ENCODE measurements at regions not wholly inside any gene's neighbourhood (a gene's known extent, or its start where the extent isn't known, plus 50 kb on each side); places are given as distances from the start of the nearest gene placed in this dataset.

GRCh38 chrX:65601530-65602220 is 65.8 kb upstream of the MSN start:
- ATAC-seq, result peak; percentile 66
- TF ChIP-seq ZNF8 (CRISPR knock-in tag; IDR thresholded peaks at IDR 0.05), result no peak
- TF ChIP-seq ESRRG (CRISPR knock-in tag; IDR thresholded peaks at IDR 0.05), result no peak
- TF ChIP-seq TCF4 (CRISPR knock-in tag; IDR thresholded peaks at IDR 0.05; ENCODE audit: borderline replicate concordance), result no peak
- TF ChIP-seq POU6F1 (CRISPR knock-in tag; IDR thresholded peaks at IDR 0.05; ENCODE audit: borderline replicate concordance, low read depth), result no peak
- no peak for TF ChIP-seq CSDC2 (CRISPR knock-in tag; IDR thresholded peaks at IDR 0.05)
- no peak for TF ChIP-seq GLIS3 (CRISPR knock-in tag; IDR thresholded peaks at IDR 0.05)
- TF ChIP-seq OSR1 (CRISPR knock-in tag; IDR thresholded peaks at IDR 0.05), result no peak
- TF ChIP-seq ZC3H10 (CRISPR knock-in tag; IDR thresholded peaks at IDR 0.05), result no peak
- TF ChIP-seq PATZ1 (CRISPR knock-in tag; IDR thresholded peaks at IDR 0.05; ENCODE audit: borderline replicate concordance), result no peak

DNA sequence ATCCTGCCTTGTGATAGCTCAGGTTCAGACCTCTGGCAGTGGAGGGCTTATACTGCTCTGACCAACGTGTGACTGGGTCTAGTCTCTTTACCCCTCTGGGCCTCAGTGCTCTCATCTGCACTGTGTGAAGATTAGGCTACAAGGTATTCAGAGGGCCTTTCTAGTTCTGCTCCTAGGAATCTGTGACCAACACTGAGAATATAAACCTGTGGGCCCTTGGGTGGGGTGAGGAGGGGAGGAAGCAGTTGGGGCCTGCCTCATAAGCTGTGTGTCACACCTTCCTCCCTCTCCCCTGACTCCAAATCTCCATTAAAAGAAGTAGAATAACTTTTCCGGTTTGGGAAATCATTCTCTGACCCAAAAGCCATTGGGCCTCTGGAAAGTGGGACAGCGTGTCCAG is 66.3 kb upstream of the MSN start:
- no peak for ATAC-seq
- TF ChIP-seq ESRRG (CRISPR knock-in tag; IDR thresholded peaks at IDR 0.05), result no peak
- no peak for TF ChIP-seq TSHZ2 (CRISPR knock-in tag; IDR thresholded peaks at IDR 0.05)
- no peak for TF ChIP-seq TOX (CRISPR knock-in tag; IDR thresholded peaks at IDR 0.05; ENCODE audit: borderline replicate concordance)
- TF ChIP-seq ZNF70 (CRISPR knock-in tag; IDR thresholded peaks at IDR 0.05), result no peak
- TF ChIP-seq ZFP3 (CRISPR knock-in tag; IDR thresholded peaks at IDR 0.05), result no peak
- TF ChIP-seq OSR1 (CRISPR knock-in tag; IDR thresholded peaks at IDR 0.05), result no peak
- no peak for TF ChIP-seq RARB (CRISPR knock-in tag; IDR thresholded peaks at IDR 0.05)
- no peak for TF ChIP-seq GLIS3 (CRISPR knock-in tag; IDR thresholded peaks at IDR 0.05)
- TF ChIP-seq ZNF8 (CRISPR knock-in tag; IDR thresholded peaks at IDR 0.05), result no peak
- no peak for TF ChIP-seq ARNTL (CRISPR knock-in tag; IDR thresholded peaks at IDR 0.05; ENCODE audit: borderline replicate concordance, low read depth)
- TF ChIP-seq PPARA (CRISPR knock-in tag; IDR thresholded peaks at IDR 0.05; ENCODE audit: borderline replicate concordance), result no peak

DNA sequence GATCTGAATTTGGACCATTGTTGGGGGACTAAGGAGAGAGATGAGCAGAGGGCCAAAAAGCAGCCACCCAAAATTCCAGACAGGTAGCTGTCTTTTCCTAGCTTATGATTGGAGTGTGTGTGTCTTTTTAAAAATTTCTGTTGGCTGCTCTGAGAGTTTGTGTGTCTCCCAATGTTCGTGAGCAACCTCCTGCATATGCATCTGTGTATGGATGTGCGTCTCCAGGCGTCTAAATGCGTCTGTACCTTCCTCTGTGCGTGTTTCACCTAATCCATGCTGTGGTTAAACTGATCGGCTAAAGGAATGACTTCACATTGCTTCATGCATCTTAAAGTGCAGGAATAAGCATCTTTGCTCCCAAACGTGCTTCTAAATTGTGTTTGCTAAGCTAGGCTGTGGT is 65.5 kb upstream of the LAS1L start:
- no peak for ATAC-seq
- no peak for TF ChIP-seq PATZ1 (CRISPR knock-in tag; IDR thresholded peaks at IDR 0.05; ENCODE audit: borderline replicate concordance)
- TF ChIP-seq RARB (CRISPR knock-in tag; IDR thresholded peaks at IDR 0.05), result no peak
- no peak for TF ChIP-seq TCF4 (CRISPR knock-in tag; IDR thresholded peaks at IDR 0.05; ENCODE audit: borderline replicate concordance)
- TF ChIP-seq ISL1 (CRISPR knock-in tag; IDR thresholded peaks at IDR 0.05), result no peak
- no peak for TF ChIP-seq TSHZ2 (CRISPR knock-in tag; IDR thresholded peaks at IDR 0.05)
- no peak for TF ChIP-seq ARNTL (CRISPR knock-in tag; IDR thresholded peaks at IDR 0.05; ENCODE audit: borderline replicate concordance, low read depth)
- no peak for TF ChIP-seq ESRRG (CRISPR knock-in tag; IDR thresholded peaks at IDR 0.05)
- TF ChIP-seq POU6F1 (CRISPR knock-in tag; IDR thresholded peaks at IDR 0.05; ENCODE audit: borderline replicate concordance, low read depth), result no peak
- no peak for TF ChIP-seq ZFP30 (CRISPR knock-in tag; IDR thresholded peaks at IDR 0.05)
- no peak for TF ChIP-seq SNAI2 (CRISPR knock-in tag; IDR thresholded peaks at IDR 0.05)
- no peak for TF ChIP-seq ZNF8 (CRISPR knock-in tag; IDR thresholded peaks at IDR 0.05)
- no peak for TF ChIP-seq ZNF70 (CRISPR knock-in tag; IDR thresholded peaks at IDR 0.05)
- no peak for TF ChIP-seq BACH2 (CRISPR knock-in tag; IDR thresholded peaks at IDR 0.05; ENCODE audit: borderline replicate concordance)
- no peak for TF ChIP-seq PPARA (CRISPR knock-in tag; IDR thresholded peaks at IDR 0.05; ENCODE audit: borderline replicate concordance)
- TF ChIP-seq OSR1 (CRISPR knock-in tag; IDR thresholded peaks at IDR 0.05), result no peak
- TF ChIP-seq GLIS3 (CRISPR knock-in tag; IDR thresholded peaks at IDR 0.05), result no peak
- TF ChIP-seq CSDC2 (CRISPR knock-in tag; IDR thresholded peaks at IDR 0.05), result no peak
- TF ChIP-seq, protein P1, sequence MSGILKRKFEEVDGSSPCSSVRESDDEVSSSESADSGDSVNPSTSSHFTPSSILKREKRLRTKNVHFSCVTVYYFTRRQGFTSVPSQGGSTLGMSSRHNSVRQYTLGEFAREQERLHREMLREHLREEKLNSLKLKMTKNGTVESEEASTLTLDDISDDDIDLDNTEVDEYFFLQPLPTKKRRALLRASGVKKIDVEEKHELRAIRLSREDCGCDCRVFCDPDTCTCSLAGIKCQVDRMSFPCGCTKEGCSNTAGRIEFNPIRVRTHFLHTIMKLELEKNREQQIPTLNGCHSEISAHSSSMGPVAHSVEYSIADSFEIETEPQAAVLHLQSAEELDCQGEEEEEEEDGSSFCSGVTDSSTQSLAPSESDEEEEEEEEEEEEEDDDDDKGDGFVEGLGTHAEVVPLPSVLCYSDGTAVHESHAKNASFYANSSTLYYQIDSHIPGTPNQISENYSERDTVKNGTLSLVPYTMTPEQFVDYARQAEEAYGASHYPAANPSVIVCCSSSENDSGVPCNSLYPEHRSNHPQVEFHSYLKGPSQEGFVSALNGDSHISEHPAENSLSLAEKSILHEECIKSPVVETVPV (CRISPR knock-in tag; IDR thresholded peaks at IDR 0.05), result no peak
- no peak for TF ChIP-seq ZC3H10 (CRISPR knock-in tag; IDR thresholded peaks at IDR 0.05)
